ENCODE measurements at regions not wholly inside any gene's neighbourhood (a gene's known extent, or its start where the extent isn't known, plus 50 kb on each side); places are given as distances from the start of the nearest gene placed in this dataset.
"Not testable (repeated sequence)": the region's sequence is repeated elsewhere in the genome, so short reads cannot be mapped to it uniquely, and the experiment has no call there.

DNA sequence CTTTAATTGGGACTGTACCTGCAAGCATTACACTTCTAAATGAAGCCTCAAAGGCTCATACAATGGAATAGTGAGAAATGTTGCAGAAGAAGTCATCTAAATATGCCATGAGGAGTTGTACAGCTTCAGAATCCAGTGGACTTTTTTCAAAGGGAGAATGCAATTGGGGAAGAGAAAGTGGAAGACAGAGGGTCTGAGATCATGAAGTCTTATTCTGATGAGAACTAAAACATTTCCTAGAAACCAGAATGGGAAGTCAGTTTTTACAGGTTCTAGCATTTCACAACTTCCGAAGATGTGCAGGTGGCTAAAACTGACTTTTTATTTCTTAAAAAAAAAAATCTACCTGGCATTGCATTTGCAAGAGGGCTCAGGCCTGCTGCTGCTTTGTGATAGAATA is 424.4 kb upstream of the RUNX1 start:
- no peak for DNase-seq (ENCODE audit: low read depth)

DNA sequence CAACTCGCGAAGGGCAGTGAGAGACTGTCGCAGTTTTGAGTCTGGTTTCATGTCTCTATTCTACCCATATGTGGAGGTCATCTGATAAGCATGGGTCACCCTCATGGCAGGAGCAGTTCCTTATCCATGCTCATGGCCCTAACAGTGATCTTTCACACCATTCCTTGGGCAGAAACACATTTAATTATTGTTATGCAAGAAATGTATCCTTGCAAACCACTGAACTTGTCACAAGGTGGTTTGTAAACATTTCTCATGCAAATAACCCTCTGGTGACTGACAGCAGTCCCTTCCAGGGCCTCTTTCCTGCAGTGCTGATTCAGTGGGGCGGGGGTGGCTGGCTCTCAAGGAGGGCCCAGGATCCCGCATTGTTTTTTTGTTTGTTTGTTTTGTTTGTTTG is 421.4 kb upstream of the RUNX1 start:
- DNase-seq (ENCODE audit: low read depth), result no peak

DNA sequence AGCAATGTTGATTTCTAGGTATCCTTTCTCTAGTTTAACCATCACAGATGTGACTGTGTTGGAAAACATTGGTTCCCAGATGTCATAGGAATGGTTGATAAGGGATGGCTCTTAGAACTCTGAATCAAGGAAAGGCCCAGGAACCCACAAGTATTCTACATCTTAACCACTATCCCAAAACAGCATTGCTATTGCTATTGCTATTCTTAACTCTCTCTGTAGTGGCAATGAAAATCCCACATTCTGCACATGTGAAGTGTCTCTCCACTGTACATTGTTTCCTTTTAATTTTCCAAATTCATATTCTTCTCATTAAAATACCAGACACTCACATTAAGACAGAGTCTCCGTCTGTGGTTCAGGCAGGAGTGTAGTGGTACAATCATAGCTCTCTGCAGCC is 420.4 kb upstream of the RUNX1 start:
- DNase-seq (ENCODE audit: low read depth), result no peak

DNA sequence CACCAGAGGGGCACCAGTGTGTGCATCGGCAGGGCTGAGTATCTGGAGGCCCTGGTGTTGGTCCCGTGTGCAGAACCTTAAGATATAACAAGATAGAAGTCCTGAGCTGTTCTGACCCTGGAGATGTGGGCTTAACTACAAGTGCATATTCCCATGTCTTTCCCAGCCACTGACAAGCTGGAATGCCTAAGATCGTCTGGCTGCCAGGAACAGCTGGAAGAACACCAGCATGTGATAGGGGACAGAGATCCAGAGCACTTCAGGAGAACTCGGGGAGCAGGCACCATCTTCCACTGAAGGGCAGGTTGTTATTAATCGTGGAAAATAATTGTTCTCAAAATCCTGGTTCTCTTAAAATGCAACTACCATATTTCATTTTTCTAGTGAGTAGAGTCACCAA is 419.9 kb upstream of the RUNX1 start:
- DNase-seq (ENCODE audit: low read depth), result no peak

DNA sequence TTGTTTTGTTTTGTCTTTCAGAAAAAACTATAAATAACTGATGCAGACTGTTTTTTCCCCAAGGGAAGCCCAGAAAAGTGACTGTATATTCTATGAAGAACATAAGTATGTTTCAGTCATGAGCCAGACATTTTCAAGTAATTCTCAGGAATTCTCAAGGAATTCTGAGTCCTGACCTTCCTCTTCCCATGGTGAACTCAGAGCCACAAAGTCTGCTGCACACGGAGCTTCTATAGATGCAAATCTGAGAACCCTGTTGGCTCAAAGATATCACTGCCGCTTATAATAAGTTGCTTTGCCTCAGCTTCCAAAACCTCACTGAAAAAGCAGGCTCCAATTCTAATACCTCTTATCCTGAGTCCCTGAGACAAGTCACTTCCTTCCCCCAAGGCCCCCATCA is 418.5 kb upstream of the RUNX1 start:
- DNase-seq (ENCODE audit: low read depth), result no peak

DNA sequence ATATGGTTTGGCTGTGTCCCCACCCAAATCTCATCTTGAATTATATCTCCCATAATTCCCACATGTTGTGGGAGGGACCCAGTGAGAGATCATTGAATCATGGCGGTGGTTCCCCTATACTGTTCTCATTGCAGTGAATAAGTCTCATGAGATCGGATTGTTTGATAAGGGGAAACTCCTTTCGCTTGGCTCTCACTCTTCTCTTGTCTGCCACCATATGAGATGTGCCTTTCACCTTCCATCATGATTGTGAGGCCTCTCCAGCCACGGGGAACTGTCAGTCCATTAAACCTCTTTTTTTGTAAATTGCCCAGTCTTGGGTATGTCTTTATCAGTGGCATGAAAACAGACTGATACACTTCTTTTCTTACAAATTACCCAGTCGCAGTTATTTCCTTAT is 417.6 kb upstream of the RUNX1 start:
- DNase-seq (ENCODE audit: low read depth), result not testable (repeated sequence)

DNA sequence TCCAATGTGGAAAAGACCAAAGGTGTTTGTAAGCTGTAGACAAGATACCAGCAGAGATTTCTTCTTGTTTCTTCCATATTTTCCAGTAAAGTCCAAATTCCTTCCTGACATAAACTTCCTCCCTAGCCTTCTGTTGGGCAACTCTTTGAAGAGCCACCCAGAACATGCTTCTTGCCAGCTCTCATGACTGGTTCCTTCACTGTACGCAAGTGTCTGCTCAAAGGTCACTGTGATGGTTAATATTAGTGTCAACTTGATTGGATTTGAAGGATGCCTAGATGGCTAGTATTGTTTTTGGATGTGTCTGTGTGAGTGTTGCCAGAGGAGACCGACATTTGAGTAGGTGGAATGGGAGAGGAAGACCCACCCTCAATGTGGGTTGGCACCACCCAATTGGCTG is 416.6 kb upstream of the RUNX1 start:
- DNase-seq (ENCODE audit: low read depth), result no peak

DNA sequence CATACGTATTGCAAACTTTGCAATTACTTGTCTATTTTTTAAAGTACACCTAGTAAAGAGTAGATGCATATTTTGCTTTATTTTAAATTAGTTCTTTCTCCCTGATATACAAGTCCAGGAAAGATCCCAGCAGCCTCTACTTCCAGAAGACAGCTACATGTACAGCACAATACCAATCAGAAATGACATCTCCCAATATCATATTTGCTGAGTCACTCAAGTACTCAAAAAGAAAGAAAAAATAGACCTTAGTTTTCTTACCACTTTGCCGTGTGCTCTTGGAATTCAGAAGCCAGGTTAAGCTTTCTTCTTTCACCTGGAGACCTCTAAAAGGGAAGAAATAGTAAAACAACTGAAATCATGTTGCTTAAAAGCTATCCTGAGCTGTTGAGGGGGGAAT is 412.6 kb upstream of the RUNX1 start:
- no peak for DNase-seq (ENCODE audit: low read depth)

DNA sequence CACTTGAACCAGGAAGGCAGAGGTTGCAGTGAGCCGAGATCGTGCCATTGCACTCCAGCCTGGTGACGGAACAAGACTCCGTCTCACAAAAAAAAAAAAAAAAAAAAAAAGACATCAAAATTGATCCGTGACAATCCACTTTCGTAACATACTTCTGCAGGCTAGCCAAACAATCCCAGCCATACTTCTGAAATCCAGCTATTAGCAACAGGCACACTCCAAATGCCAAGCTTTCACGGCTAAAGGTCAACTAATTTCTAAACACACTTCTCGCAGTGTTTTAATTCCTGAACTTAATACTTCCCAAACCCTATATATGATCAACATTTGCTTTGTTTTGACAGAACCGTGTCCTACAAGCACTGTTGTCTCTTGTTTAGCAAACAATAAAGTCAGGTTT is 411.3 kb upstream of the RUNX1 start:
- DNase-seq (ENCODE audit: low read depth), result no peak

DNA sequence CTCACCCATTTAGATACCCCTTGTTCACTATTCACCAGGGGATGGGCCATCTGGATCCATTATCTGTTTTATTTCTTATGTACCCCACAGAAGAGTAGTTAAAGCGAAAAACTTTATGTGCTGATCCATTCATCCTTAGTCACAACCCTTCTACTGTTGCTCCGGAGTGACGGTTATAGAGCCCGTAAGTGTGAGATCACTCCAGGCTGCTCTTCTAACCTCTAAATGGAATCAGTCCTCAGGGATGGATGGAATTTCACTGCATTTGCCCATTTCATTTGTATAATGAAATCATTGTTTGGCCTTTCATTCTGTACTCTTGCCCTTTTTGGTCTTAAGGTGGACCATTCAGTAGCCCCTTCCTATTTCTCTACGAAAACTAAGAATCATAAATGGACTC is 409.3 kb upstream of the RUNX1 start:
- DNase-seq (ENCODE audit: low read depth), result no peak

DNA sequence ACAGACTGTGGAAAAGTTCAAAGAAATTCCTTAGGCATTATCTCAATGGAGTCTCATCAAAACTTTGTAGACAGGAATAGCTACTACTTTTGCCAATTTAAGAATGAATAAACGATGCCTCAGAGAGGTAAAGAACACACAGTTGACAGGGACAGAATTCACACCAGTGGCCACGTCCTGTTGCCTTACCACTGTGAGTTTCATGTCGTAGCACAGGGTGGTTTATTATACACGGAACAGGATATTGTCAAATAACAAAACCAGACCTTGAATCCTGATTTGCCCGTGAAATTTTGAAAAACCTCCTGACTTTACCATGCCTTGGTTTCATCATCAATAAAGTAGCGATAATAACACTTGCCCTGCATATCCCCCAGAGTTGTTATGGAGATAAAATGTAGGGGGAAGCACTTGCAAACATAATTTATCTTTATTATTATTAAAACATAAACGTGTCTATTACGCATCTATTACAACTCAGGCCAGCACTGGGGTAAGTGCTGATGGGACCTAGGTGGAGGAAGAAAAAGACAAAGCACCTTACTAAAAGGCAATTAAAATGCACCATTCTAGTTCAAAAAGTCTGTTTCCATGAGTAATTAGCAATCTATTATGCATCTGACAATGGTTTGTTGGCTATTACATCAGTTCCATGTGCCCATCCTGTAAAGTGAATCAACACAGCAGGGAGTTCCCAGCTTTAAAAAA is 408.1 kb upstream of the RUNX1 start:
- no peak for DNase-seq (ENCODE audit: low read depth)

DNA sequence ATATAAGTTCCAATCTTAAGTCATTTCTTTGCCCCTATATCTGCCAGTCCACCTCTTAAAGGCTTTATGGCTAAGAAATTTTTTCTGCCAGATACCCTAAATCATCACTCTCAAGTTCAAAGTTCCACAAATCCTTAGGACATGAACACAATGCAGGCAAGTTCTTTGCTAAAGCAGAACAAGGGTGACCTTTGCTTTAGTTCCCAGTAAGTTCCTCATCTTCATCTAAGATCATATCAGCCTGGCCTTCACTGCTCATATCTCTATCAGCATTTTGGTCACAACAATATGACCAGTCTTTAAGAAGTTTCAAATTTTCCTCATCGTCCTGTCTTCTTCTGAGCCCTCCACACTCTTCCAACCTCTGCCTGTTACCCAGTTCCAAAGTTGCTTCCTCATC is 402.2 kb upstream of the RUNX1 start:
- no peak for DNase-seq (ENCODE audit: low read depth)

DNA sequence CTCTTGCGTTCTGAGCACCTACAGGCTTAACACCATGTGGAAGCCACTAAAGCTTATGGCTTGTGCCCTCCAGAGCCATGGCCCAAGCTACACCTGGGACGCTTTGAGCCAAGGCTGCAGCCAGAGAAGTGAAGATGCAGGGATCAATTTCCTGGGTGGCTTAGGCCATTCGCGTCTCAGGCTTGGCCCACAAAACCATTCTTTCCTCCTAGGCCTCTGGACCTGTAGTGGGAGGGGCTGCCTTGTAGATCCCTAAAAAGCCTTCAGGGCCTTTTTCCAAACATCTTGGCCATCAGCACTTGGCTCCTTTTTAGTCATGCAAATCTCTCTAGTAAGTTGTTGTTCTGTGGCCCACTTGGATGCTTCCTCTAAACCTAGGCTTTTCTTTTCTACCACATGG is 401.7 kb upstream of the RUNX1 start:
- DNase-seq (ENCODE audit: low read depth), result no peak

DNA sequence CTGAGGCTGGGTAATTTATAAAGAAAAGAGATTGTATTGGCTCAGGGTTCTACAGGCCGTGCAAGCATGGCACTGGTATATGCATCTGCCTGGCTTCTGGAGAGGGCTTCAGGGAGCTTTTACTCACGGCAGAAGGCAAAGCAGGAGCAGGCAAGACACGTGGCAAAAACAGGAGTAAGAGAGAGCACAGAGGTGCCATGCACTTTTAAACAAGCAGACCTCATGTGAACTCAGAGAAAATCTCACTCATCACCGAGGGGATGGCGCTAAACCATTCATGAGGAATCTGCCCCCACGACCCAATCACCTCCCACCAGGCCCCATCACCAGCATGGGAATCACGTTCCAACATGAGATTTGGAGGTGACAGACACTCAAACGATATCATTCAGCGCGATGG is 400.7 kb upstream of the RUNX1 start:
- DNase-seq (ENCODE audit: low read depth), result no peak

DNA sequence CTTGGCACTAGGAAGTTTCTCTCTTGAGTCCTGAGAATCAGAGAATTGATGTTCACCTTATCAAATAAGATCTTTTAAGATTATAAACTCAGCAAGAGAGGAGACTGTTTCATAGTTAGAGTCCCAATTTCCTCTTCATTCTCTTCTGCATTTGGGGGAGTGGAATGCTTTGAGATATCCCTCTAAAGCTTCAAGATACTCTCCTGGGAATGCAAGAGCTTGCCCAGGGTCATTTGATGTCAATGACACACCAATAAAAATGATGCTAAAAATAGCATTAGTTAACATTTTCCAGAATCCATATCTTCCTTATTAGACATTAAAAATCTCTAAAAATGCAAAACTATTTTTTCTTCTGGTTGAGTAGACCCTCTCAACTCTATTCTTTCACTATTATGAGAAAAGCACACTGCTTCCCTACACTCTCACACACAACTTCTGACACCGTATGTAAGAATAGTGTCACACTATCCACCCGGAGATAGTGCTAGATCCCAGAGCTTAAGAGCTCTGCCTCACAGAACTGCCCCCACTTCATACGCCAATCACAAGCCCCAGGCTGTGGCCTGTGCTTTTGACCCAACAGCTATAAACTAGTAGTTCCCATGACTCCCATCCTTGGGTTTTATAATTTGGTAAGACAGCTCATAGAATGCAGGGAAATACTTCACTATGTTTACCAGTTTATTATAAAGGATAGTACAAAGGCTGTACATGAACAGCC is 399.9 kb upstream of the RUNX1 start:
- DNase-seq (ENCODE audit: low read depth), result no peak

DNA sequence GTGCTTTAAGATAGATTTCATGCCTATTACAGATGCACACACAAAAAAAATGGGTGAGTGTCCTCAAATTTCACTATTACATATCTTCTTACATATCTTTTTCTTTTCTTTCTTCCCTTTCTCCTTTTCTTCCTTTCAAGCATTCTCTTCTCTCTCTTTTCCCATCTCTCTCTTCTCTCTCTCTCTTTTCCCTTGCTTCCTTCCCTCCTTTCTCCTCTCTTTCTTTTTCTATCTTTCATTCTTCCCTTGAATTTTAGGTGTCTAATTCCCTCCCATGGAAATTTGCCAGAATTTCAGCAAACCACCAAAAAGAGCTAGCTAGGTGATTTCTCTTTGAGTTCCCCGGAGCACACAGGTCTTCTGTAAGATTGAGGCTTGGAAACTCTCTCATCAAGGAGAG is 395.3 kb upstream of the RUNX1 start:
- DNase-seq (ENCODE audit: low read depth), result no peak

DNA sequence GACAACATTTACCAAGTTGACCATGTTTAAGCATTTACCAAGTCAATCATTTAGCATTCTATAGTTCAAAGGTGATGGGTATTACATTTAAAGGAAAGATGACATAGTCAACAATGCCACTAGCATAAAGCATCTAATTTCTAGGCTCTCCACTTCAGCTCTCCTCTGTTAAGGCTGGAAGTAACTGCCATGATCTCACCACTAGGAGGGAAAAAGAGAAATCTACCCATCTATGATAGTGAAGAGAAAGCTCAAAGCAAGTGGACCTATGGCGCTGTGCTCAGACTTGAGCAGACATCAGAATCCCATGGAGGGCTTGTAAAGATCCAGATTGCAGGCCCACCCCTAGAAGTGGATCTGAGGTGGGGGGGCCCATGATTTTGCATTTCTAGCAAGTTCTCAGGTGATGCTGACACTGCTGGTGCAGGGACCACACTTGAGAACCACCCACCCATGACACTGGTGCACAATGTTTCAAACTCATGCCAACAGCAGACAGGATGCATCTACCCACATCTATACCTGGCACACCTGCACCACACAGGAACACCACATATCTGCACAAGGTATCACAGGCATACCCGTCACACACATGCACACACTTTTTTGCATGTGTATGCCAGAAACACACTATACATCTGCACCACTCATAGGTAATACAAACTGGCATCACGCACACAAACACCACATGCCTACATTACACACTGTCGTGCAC is 392.9 kb upstream of the RUNX1 start:
- no peak for DNase-seq (ENCODE audit: low read depth)

DNA sequence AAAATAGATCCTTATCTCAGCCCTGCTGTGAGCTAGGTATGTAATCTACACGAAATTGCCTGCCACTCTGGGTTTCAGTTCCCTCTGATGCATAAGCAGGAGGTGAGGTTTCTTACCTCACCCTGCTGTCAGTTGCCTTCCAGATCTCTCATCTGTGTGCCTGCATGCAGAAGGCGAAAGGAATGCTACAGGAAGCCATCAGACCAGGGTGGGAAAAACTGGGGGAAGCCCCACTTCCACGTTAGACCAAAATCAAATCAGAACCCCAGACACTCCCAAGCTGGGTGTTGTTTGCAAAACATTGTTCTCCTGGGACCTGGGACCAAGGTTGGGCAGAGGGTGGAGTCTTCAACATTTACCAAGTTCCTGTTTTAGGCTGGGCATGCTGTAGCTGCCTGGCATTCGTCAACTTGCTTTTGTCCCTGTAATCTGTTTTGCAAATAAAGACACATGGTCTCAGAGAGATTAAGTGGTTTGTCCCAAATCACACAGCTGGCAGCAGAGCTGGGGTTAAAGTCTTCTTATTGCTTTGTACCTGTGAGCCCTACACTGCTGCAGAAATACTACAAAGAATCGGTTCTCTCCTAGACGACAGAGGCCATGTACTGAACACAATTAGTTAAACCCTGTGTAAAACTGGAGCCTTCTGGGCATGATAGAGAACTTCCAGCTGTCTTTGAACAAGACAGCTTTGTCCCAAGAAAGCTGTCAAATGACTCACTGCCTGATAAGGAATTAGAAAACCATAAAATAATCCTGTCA is 389.7 kb upstream of the RUNX1 start:
- DNase-seq (ENCODE audit: low read depth), result peak; percentile 35

DNA sequence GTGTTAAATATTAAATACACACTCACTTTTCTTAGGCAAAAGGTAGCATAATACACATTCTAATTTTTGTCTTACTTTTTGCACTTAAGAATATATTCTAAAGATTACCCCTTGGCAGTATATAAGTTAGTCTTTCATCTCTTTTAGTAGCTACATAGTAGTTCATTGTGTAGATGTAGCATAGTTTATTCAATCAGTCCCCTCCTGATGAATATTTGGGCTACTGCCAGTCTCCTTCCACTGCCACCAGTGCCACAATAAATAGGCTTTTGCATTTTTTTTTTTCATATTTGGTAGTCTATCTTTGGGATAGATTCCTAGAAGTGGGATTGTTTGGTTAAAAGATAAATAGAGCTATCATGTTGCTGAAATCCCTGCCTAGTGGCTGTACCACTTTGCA is 388.8 kb upstream of the RUNX1 start:
- DNase-seq (ENCODE audit: low read depth), result no peak

DNA sequence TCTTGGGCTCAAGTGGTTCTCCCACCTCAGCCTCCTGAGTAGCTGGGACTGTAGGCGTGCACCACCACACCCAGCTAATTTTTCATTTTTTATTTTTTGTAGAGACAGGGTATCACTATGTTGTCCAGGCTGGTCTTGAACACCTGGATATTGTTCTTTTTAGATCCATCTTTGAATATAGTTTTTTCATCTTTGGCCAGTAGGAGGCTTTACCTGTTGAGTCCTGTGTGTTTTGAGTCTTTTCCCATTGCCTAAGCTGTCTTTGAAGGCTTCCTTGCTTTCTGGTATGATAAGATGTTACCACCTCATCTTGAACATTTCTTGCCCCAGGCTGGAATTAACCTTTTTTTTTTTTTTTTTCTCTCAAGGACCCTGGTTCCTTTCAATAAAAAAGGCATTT is 387.8 kb upstream of the RUNX1 start:
- DNase-seq (ENCODE audit: low read depth), result no peak

DNA sequence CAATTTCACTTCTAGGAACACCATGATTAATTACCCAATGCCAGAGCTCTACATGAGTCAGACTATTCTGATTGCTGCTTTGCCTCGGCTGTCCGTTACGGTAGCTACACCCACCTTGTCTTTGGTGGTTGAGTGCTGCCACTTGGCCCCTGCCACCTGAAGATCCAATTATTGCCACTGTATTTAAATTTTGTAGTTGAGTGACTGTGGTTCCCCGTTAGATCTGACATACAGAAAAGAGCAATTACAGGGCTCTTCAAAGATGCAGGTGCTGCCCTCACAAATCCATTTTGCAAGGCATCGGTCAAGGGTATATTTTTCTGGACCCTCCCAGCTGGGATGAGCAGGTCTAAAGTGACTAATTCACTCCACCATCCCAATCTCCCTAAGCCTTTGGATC is 383.5 kb upstream of the RUNX1 start:
- not testable (repeated sequence) for DNase-seq (ENCODE audit: low read depth)

DNA sequence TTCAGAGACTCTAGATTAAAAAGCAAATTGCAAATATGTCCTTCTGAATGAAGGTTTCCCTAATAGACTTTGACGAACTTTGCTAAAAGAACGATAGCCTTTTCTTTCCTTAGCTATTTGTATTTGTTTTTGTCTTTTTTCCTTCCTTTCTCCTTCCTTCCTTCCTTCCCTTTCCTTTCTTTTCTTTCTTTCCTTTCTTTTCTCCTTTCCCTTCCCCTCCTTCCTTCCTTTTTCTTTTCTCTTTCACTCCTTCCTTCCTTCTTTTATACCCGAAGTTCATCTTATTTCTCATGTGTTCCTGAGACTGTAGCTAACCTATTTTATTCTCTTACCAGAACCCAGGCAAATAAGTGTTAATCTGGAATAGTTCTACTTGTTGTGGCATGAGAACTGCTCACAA is 381.2 kb upstream of the RUNX1 start:
- DNase-seq (ENCODE audit: low read depth), result no peak

Data from Daoy (cell line).